HUDEP-2 (cell line): ENCODE measurements at regions not wholly inside any gene's neighbourhood (a gene's known extent, or its start where the extent isn't known, plus 50 kb on each side); places are given as distances from the start of the nearest gene placed in this dataset.

Source experiments
- DNase-seq, 76 experiments: peaks; one replicate each; lab custom pipeline; 2025; ENCODE audit not compliant: unreplicated experiment in 76 of 76; lab: John Stamatoyannopoulos, UW

- no peak for DNase-seq
These were observed 175.5 kb upstream of the MVB12B start for GRCh38 chr9:126151031-126151685.

- DNase-seq: no peak
These were observed 174.9 kb upstream of the MVB12B start for GRCh38 chr9:126151686-126152134.

GRCh38 chr9:126152622-126153362 lies 173.8 kb upstream of the MVB12B start:
- DNase-seq: no peak

GRCh38 chr9:126153382-126153781 lies 173.2 kb upstream of the MVB12B start:
- DNase-seq: no peak

- DNase-seq: no peak
These were observed 172.3 kb upstream of the MVB12B start for GRCh38 chr9:126154182-126154827.

- no peak for DNase-seq
These were observed 171.8 kb upstream of the MVB12B start for GRCh38 chr9:126154869-126155268.

GRCh38 chr9:126155756-126156664 lies 170.6 kb upstream of the MVB12B start:
- no peak for DNase-seq

- no peak for DNase-seq
These were observed 169.7 kb upstream of the MVB12B start for GRCh38 chr9:126156898-126157297.

GRCh38 chr9:126157423-126157822 lies 169.2 kb upstream of the MVB12B start:
- DNase-seq: no peak

GRCh38 chr9:126157826-126158587 lies 168.6 kb upstream of the MVB12B start:
- no peak for DNase-seq

GRCh38 chr9:126158588-126159429 lies 167.8 kb upstream of the MVB12B start:
- DNase-seq: no peak

- no peak for DNase-seq
These were observed 167.1 kb upstream of the MVB12B start for GRCh38 chr9:126159430-126160060.

GRCh38 chr9:126160067-126160853 lies 166.4 kb upstream of the MVB12B start:
- DNase-seq: no peak

GRCh38 chr9:126160854-126161329 lies 165.7 kb upstream of the MVB12B start:
- no peak for DNase-seq

GRCh38 chr9:126162611-126163381 lies 163.8 kb upstream of the MVB12B start:
- DNase-seq: no peak

GRCh38 chr9:126164796-126165525 lies 161.7 kb upstream of the MVB12B start:
- no peak for DNase-seq
